DMS153 (cell line): ENCODE measurements at regions not wholly inside any gene's neighbourhood (a gene's known extent, or its start where the extent isn't known, plus 50 kb on each side); places are given as distances from the start of the nearest gene placed in this dataset.

Experiments
- DNase-seq: peaks from one replicate; lab custom pipeline; 2025; lab: John Stamatoyannopoulos, UW

DNA sequence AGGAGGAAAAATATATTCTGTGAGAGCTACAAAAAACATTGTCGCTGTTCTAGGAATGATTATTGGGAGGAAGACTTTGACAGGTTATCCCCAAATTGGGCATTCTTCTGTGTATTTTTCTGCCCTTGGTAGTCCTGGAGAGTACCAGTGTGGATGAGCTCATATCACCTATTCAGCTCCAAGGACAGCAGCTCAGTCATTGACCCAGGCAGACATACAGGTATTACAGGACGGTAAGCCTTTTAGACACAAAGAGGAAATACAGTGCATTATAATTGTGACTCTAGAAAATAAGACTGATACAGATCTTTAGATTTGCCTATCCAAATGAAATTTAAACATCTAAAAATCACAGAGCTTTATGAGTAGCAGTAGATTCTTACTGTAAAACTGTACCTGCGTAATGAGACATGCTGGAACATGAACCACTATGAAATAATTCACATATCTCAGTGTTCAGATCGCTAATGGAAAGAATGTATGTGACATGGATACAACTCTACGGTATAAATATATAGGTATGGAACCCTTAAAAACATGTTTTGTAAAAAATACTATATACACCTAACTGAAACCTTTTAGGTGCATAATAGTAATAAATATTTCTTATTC lies 56.0 kb downstream of the PLK2 start:
- no peak for DNase-seq

DNA sequence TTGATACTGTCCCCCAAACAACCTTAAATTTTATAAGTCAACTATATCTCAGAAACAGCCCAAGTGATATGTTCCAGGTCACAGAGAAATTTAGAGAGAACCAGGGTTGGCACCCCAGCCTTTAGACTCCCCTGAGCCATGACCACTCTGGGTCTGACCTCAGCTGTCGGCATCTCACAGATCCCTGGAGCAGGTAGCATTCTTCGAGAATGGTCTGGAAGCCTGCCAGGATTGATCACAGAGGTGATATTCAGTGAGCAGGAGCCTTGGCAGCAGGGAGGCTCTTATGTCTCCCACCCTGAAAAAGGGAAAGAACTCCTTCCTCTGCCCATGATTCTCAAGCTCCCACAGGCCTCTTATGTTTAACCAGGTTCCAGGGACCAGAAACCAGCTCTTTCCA lies 58.2 kb downstream of the PLK2 start:
- no peak for DNase-seq

DNA sequence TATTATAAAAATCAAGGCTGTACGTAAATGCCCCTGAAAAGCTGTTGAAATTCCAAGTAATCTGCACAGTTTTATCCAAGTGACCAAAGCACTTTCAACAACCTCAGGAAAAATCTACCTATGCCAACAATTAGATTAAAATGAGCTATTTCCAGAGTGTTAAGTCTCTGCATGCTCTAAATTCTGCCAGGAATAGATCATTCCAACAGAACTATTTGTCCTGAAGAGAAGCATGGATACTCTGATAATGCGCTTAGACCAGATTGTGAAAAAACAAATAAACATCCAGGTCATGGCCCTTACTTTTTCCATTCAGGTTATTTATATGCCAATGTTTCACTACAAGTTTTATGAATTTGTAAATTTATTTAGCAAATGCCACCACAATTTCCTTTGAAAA lies 59.1 kb downstream of the PLK2 start:
- DNase-seq = no peak

DNA sequence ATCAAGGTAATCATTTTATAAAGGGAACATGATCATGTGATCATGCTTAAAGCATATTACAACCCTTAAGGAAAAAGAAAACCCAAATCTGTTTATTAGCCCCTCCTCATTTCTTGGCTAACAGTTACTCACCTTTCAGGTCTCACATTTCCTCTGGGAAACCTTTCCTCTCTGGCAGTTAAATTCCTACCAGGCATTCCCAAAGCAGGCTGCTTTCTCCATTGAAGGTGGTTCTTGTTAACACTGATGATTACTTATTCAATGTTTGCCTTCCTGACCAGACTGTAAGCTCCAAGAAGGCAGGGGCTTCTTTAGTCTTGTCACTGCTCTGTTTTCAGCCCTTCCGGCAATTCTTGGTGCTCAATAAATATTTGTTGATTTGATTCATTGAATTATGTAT lies 59.9 kb downstream of the PLK2 start:
- no peak for DNase-seq

DNA sequence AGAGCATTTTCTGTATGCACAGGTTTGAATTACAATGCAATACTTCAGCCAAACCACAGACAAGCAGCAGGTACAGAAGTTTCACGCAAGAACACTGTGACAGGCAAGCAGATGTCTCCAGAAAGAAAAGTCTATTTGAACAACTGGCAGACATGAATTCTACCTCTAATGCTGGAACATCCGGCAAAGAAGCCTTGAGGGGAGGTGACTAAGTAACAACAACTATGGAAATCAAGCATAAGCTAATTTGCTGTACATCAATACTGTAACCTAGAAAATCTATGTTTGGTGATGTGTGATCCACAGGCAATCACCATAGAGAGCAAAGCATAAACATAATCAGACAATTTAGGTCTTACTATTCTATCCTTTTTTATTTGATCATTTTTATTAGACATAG lies 65.5 kb downstream of the PLK2 start:
- no peak for DNase-seq

DNA sequence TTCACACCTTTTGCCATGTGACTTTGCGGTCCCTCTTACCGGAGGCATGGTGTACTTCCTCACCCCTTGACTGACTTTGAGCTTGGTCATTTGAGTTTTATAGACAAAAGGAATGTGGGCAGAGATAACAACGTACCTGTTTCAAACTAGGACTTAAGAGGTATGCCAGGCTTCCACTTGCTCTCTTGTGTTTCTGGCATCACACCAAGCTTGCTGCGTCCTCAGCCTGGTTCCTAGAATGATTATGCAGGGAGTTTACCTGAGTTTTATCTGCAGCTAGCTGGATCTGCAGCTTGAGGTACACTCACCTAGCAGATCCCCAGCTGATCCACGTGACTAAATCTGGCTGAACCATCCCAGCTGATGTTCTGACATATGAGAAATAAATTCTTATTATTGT lies 66.2 kb downstream of the PLK2 start:
- no peak for DNase-seq

DNA sequence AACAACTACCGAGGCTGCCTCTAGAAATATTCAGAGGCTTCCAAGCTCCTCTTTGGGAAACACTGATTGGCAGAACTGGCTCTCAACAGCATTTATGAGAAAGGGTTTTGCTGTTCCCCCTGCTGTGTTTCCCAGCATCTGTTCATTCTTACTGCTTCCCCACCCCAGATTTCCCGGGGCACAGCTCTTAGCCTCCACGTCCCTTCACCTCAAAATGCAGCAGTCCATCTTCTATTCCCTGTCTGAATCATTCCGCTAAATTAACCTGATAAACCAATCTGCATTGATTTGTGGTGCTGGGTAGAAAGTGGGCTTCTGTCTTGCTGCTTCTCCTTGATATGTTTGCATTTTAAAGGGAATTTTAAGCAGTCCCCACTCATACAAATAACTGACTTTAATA lies 67.4 kb downstream of the PLK2 start:
- DNase-seq = no peak

DNA sequence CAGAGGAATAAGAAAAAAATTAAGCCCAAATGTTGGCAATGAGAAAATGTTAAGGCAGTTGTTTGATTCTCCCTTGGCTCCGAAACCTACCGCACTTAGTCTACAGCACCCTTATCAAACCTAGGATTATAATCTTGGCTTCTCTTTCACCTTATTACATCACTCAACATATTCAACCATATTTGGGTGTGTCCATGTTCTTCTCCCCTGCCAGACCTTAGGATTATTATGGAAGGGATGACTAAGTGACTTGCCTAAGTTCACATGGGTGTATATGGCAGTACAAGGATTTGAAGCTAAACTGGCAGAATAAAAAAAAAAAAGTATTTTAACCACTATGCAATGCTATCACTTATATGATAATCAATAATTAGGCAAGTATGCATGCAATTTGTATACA lies 76.4 kb downstream of the PLK2 start:
- DNase-seq = no peak

DNA sequence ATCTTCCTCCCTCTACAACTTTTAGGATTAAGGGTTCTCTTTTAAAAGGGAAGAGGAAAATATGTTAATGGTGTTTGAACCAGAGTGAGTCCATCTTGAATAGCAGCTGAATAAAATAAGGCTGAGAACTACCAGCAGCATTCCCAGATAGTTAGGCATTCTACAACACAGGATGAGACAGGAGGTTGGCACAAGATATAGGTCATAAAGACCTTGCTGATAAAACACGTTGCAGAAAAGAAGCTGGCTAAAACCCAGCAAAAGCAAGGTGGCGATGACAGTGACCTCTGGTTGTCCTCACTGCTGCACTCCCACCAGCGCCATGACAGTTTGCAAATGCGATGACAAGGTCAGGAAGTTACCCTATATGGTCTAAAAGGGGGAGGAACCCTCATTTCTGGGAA lies 77.8 kb downstream of the PLK2 start:
- DNase-seq = no peak

DNA sequence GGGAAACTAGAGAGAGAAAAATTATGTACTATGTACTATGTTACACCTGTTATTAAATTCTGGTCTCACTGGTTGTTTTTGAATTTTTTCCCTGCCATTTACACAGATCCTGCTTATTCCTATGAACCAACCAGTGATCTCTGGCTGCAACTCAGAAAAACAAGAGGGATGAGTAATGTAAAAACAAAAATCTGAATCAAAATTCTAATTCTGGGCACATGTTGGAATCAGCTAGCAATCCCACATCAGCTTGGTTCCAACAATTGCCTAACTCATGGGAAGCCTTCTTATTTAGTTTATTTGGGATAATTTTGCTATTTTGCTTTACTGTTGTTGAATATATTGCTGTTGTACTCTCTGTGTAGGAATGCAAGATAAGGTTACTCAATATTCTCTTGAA lies 78.3 kb downstream of the PLK2 start:
- DNase-seq = no peak

DNA sequence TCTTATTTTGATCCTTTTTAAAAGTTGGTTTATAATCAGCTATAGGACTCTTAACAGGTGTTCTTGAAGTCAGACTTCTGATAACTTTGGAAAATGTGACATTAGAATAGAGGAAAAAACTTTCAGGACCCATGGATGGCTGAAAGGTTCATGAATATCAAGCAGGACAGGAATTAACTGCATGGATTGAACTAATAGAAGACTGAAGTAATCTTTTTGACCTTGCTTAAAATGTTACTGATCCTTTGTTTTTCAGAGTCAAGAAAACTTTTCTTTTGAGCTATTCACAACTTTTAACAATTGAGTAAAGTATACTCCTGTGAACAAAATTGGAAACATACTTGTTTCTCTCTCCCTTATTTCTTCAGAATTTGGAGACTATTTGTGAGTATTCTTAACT lies 79.2 kb downstream of the PLK2 start:
- DNase-seq = no peak

DNA sequence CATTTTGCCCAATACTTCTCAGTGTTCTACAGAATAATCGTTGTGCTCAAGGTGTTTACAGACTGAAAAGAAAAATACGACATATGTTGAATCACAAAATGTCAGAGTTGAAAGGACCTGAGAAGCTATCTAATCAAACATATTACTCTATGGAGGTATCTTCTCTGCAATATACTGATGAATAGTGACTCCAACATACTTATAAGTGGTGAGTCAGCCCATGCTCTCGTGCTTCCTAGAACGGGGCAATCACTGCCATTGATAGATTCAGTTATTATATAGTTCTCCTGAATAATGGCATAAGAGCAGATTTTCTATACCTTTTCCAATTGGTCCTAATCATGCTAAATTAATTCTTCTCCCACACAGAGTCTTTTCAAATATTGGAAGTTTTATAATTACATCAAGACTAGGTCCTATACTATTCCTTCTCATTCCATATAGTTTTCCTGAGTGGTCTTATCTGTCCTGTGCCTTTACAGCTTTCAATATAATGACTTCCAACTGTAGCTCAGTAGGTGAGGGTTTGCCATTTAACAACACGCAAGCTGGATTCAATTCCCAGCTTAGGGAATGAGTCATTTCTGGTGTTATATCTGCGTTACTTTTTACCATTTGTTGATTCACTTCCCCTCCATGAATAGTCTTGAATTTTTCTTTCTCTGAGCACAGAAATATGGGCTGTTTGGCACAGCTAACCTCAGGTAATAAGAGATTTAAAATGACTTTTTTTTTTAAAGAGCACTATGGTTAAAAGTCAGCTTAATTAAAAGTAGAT lies 81.1 kb downstream of the PLK2 start:
- no peak for DNase-seq

DNA sequence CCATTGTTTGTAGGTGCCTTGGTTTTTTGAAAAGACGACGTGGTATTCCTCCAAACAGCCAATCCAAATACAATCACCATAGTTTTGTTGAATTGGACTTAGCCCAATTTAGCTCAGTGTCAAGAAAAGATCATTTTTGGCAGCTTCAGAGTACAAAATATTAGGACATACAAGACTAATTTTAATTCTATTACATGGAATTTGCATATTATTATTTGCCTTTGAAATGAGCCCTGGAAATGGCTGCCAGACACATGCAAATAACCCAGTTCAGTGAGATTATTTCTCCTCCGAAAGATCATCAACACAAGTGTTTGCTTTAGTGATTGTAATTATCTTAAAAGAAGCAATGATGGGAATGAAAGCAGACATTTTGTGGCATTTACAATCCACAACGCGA lies 89.3 kb downstream of the PLK2 start:
- DNase-seq = no peak

DNA sequence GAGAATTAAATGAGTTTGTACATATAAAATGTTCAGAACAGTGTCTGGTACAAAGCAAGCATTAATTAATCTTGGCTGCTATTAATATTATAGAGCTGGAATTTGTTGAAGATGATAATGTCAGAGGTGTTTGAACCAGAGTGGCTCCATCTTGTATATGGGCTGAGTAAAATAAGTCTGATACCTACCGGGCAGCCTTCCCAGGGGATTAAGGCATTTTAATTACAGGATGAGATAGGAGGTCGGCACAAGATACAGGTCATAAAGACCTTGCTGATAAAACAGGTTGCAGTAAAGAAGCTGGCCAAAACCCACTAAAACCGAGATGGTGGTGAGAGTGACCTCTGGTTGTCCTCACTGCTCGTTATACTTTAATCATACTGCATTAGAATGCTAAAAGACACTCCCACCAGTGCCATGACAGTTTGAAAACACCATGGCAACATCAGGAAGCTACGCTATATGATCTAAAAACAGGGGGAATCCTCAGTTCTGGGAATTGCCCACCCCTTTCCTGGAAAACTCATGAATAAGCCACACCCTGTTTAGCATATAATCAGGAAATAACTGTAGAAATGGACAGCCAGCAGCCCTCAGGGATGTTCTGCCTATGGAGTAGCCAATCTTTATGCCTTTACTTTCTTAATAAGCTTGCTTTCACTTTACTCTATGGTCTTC lies 90.2 kb downstream of the PLK2 start:
- no peak for DNase-seq

DNA sequence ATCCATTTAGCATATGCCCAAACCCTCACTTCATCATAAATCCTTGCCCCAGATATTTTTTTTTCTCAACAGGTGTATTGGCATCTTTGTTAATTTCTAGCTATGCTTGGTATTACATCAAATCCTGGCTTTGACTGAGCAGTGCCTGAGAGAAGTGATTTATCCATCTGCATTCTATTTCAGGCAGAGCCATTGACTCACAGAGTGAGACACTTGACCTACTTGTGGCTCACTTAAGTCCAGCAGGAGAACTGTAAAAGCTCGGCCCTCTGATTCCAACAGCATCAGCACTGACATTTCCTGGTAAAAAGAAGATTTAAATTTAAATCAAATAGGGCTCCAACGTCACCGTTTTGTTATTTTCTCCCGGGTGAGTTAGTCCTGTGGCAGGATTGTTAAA lies 93.4 kb downstream of the PLK2 start:
- no peak for DNase-seq

DNA sequence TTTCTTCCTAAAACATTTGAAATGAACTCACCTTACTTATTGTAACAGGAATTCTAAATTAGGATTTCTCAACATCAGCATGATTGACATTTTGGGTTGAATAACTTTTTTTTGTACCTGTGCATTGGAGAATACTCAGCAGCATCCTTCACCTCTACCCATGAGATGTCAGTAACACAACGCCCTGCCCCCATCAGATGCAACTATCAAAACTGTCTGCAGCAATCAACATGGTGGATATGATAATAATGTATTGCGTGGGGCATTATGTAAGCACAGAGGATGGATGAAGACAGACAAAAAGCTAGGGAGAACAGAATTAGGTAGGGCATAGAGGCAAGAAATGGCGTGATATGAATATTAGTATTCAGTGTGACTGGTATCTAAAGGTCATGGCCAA lies 94.1 kb downstream of the PLK2 start:
- no peak for DNase-seq

DNA sequence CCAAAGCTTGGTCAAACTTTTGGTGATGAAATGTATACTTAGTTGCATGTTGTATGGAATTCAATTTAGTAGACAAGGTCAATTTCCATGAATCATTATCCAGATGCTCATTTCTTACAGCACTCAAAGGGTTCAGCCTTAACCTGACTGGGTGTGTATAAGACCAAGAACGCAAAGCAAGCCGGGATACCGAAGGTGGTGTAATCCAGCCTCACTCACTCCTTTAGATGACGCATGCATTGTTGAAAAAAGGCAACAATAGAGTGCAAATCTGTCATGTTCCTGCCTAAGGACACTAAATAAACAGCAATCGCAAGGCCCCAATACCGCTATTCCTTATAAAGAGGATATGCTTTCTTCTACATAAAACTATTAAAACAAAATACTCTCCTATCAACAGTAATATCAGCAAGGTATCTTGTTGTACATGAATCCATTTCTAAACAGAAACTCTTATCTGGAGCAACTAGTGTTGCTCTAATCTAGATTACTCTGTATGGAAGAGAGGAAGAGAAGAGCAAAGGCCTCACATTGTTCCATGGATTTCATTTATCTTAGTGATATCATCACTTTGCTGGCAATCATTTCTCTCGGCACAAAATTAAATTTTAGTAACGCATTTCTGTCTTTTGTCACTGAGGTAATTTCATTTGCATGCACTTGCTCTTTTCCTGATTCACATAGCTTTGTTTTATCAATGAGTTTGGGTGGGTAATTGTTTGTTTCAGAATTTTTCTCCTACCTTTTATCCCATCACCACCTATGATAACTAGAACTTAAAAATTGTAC lies 96.2 kb downstream of the PLK2 start:
- DNase-seq = no peak

DNA sequence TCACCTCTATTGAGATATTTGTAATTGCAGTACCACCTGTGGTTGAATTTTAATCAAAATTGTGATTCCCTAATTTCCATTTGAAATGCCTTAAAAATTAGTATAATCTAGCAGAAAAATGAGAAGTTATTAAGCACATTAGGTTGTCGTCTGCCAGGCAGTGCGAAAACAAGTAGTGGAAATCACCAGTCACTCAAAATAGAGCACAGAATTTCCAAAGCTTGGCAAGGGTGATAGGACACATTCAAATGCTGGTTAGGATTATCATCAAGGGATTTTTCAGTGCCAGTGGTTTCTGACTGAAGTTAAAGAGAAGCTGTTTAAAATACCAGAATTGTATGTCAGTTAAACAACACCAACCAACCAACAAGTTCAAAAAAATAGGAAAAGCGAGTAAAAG lies 97.8 kb downstream of the PLK2 start:
- DNase-seq = no peak

DNA sequence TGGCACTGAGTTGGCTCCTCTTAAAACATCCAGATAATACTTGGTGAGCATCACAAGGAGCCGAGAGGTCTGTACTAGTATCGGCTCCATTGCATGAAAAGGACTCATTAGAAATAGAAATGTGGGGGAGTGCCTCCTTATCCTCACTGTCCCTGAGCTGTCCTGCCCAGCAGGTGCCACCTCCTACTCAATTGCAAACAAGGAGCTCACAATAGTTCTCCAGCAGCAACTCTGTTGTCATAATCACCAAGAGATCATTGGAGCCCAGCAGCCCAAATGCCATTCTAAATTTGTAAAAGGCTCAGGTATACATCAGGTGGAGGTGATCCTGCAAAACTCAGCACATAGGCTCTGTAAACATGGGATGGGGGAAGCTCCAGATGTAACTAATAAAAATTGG lies 99.1 kb downstream of the PLK2 start:
- no peak for DNase-seq

DNA sequence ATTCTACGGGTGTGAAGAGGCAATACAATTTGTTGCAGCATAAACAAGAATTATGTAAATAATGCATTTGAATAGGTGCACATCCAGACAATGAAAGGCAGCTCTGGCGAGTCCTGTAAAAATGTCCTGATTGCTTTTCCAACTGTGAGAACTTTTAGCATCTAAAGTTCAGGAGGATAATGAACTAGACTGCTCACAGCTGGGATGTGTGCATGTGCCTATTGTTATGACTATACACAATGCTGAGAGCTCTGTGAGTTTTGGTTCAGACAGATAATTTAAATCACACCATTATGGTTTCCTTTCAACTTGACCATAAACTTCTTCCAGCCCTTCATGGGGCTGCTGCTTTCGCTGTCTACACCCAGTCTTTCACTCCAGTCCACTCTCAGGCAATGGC lies 99.9 kb downstream of the PLK2 start:
- DNase-seq = no peak

DNA sequence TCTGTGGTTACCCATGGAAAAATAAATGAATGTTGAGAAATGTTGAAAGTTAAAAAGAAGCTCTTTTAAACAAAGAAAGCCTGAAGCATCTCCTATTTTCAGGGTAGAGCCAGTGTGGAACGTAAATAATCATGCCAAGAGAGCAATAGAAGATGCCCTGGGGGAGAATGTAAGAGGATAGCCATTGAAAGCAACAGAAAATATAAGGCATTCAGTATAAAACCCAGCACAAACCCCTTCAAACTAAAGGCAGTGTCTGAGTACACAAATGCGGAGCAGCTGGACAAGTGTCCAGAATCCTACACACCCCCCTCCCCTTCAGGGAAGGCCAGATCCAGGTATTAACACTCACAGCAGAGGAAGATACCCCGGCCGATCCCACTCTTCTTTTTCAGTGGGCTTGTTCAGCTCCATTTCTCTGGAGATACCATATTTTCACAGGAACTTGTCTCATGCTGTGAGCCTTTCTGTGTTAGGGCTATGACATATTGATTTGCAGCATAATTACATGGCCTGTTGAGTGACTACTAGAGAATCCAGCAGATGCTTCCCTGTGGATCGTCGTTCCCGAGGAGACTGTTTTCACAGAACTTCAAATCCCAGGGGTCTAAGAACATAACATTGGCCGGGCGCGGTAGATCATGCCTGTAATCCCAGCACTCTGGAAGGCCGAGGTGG lies 101.2 kb downstream of the PLK2 start:
- DNase-seq = no peak

DNA sequence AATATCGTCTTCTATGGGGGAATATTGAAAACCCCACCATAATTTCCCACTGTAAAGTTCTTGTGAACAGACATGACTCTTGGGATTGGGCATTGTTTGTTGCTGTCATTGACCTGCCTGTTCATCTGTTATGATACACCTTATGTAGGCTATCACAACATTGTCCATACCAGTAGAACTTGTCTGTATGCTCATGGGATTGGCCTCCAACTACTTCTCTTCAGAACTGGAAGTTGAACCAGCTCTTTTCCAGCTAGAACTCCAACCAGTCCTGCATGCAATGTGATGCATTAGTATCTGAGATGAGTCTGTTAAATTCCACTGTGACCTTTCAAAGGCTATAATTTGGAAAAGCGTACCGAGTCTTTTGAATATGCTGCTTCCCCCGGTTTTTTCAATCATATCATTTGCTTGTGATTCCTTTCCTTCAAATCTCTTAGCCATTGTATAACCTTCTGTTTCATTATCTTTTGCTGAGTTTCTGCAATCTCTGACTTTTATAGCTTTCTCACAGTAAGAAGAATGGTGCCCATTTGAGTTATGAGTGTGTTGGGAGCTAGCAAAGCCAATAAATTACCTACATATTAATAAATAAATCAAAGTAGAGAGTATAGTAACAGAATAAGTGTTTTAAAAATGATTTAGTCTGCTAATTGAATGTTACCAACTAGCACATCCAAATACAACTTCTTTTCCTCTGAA lies 101.9 kb downstream of the PLK2 start:
- no peak for DNase-seq
